ENCODE measurements at regions not wholly inside any gene's neighbourhood (a gene's known extent, or its start where the extent isn't known, plus 50 kb on each side); places are given as distances from the start of the nearest gene placed in this dataset.
"Not testable (repeated sequence)": the region's sequence is repeated elsewhere in the genome, so short reads cannot be mapped to it uniquely, and the experiment has no call there.

DNA sequence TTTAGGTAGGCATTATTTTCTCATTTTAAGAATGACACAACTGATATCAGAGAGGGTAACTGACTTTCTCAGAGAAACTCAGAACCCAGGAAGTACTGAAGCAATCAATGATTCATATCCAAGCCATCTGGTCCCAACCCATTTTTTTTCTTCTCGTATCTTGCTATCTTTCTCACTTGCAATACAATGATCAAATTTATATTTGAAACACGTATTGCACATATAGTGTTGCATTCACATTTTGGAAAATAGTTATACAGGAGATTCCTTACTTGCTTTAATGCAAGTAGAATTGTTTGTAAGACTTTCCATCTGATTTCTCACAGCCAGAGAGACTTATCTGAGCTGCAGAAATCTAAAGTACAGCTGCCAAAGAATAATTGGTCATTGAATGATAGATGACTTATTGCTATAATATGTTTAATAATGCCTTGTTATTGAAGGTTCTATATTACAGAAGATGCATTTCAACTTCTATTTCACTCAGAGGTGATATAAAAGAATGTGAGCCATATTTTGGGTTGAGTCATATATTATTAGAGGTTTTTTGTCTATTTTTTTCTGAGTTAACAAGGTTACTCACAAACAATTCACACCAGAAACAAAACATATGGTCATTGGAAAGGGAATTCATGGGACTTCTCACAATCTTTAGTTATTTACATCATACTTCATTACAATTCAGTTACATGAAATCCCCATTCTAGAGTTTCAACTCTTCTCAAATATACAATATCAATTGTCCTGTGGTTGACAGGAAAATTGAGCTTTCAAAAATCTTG is 337.5 kb upstream of the CITED2 start:
- intact Hi-C loops (cut with micrococcal nuclease) = no loop called here

DNA sequence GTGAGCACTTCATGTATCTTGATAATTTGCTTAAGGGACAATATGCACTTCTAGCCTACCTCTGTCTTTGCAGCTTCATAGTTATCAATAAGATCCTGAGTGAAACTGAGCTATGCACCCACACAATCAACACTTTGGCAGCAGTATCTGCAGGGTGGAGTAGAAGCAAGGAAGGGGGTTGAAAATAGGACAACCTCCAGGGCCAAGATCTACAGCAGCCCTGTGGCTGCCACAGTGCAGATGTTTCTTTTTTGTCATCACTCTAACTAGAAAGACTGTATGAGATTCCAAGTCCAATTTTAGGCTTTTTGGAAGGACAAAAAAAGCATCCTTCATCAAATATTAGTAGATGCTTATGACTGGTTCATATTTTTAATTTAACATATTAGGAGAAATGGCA is 336.1 kb upstream of the CITED2 start:
- intact Hi-C loops (cut with micrococcal nuclease) = no loop called here

- intact Hi-C loops (cut with micrococcal nuclease) = no loop called here
Observed at GRCh38 chr6:139708337-139709199, 334.1 kb upstream of the CITED2 start.

GRCh38 chr6:139706912-139707311 is 332.5 kb upstream of the CITED2 start:
- intact Hi-C loops (cut with micrococcal nuclease) = no loop called here

- intact Hi-C loops (cut with micrococcal nuclease) = no loop called here
Observed at GRCh38 chr6:139705284-139705683, 330.8 kb upstream of the CITED2 start.

DNA sequence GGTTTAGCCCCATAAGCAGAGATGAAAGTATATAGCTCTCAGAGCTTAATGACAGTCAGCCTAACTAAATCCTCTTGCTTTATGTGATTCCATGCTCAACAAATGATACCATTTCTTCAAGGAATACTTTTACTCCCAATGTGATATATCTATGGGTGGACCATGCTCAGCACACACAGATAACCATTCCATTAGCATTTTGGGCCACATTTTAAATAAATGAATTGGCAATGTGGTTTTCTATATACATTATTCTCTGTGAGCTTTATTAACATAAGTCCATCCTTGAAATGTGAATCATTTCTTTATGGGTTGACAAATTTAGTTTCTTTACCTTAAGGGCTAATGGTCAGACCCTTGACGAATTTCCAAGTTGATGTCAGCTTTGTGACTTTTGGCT is 329.3 kb upstream of the CITED2 start:
- intact Hi-C loops (cut with micrococcal nuclease) = no loop called here

GRCh38 chr6:139702706-139703105 is 328.3 kb upstream of the CITED2 start:
- intact Hi-C loops (cut with micrococcal nuclease) = no loop called here

- intact Hi-C loops (cut with micrococcal nuclease) = no loop called here
Observed at GRCh38 chr6:139701695-139702094, 327.2 kb upstream of the CITED2 start.

- intact Hi-C loops (cut with micrococcal nuclease) = no loop called here
Observed at GRCh38 chr6:139701003-139701402, 326.6 kb upstream of the CITED2 start.

DNA sequence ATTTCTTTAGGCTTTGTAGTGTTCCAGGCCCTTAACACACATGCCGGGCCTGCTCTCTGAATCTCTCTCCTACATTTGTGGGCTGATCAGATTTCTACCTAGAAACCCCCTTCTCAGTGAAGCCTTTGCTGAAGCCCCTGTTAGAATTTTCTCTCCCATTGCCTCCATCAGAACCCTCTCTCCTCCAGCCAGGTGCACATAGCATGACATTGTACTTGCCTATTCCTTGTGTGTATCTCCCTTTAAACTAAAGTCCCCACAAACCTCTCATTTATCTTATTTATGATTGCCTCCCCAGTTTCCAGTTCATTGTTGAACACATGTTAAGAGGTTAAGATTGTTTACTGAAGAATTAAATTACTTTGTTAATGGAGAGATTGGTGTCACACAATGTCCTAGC is 325.5 kb upstream of the CITED2 start:
- intact Hi-C loops (cut with micrococcal nuclease) = no loop called here

DNA sequence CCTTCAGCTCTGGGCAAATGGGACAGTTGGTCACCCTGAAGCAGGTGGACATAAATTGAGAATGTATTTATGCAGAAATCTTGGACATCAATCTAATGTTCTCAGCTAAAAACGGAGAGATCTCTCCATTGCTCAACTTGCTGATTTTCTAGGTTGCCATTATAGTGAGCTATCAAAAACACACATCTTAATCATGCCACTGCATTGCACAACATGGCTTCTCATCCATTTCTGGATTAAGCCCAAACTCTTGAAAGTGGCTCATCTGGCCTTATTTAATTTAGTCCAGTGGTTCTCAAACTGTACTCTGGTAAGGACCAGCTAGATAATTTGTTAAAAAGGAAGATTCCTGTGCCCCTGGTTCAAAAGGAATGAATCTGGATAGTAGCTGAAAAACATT is 324.9 kb upstream of the CITED2 start:
- intact Hi-C loops (cut with micrococcal nuclease) = no loop called here

DNA sequence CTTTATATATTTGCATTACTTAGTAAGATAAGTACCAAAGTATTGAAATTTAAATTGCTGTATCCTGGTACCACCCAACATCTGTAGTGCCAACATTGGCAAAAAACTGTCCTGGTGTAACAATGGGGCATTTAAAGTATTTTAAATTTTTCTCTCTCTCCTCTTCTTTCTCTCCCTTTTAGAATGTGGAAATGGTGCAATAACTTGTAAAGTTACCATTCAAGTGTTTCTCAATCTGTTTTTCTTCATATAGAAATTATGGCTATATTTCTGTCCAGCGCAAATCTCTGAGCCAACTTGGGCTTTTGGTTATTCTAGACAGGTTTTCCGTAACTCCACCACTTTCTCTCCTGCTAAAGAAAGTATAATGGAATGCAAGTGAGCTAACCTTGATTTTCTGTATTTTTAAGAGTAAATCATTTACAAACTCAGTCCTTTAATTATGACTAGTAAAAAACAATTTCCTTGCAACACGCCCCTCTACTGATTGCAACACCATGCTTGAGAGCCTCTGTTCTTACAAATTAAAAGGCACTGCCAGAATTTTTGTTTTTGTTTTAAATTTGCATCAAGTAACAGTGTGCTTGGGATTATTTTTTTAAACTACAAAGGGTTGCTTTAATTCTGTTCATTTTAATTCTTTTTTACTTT is 324.2 kb upstream of the CITED2 start:
- intact Hi-C loops (cut with micrococcal nuclease) = no loop called here

GRCh38 chr6:139697856-139698255 is 323.4 kb upstream of the CITED2 start:
- intact Hi-C loops (cut with micrococcal nuclease) = not testable (repeated sequence)

DNA sequence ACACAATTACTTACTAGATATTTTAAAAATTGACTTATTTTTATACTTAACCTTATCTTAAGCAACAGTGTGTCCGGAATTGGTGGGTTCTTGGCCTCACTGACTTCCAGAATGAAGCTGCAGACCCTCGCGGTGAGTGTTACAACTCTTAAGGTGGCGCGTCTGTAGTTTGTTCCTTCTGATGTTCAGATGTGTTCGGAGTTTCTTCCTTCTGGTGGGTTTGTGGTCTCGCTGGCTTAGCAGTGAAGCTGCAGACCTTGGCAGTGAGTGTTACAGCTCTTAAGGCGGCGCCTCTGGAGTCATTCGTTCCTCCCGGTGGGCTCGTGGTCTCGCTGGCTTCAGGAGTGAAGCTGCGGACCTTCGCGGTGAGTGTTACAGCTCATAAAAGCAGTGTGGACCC is 322.5 kb upstream of the CITED2 start:
- intact Hi-C loops (cut with micrococcal nuclease) = not testable (repeated sequence)

GRCh38 chr6:139695361-139695760 is 320.9 kb upstream of the CITED2 start:
- intact Hi-C loops (cut with micrococcal nuclease) = no loop called here

DNA sequence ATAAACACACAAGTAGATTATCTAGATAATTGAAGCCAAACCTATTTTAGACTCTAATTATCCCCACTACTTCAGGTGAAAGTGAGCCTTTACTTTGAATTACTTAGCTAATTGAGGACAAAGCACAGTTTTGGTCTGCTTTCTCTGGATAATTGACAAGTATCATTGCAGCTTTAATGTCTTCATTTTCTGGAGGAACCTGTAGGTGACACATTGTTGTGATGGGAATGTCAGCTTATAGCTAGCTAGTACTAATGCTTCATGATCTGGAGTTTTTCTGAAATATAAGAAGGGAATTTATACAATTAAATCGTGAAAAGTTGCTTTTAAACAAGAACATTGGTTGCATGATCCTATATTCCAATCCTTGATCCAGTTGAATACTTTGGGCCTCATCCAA is 319.3 kb upstream of the CITED2 start:
- intact Hi-C loops (cut with micrococcal nuclease) = no loop called here

DNA sequence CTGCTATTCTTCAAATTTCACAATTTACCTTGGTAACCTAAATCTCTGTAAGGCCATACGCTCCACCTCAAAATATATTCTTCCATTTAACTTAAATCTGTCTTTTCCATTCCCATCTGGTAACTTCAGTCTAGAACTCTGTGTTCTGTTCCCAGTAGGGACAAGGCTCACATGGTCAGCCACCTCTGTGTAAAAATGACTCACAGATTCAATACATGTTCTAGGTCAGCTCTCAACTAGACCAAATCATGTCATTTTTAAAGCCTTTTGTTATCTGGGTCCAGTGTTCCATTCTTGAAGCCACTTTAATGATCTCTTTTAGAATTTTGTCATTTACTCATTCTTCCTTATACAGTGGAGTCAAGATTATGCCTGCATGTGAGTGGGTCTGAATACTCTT is 315.6 kb upstream of the CITED2 start:
- intact Hi-C loops (cut with micrococcal nuclease) = no loop called here

GRCh38 chr6:139687055-139687454 is 312.6 kb upstream of the CITED2 start:
- intact Hi-C loops (cut with micrococcal nuclease) = no loop called here

DNA sequence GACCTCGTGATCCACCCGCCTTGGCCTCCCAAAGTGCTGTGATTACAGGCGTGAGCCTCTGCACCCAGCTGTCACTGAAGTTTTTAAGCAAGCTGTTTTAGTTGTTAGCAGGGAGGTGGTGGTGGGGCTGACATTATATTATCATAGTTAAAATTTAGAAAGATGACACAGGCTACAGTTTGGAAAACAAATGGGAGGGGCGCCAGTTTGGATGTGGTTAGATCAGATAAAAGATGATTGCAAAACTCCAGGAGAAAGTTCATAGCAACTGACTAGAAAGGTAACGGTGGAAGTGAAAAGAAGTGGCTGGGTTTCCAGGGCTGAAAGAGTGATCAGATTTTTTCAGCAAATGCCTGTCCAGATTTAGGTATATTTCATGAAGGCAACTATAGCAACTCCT is 311.9 kb upstream of the CITED2 start:
- intact Hi-C loops (cut with micrococcal nuclease) = no loop called here

- intact Hi-C loops (cut with micrococcal nuclease) = no loop called here
Observed at GRCh38 chr6:139685009-139685408, 310.6 kb upstream of the CITED2 start.

DNA sequence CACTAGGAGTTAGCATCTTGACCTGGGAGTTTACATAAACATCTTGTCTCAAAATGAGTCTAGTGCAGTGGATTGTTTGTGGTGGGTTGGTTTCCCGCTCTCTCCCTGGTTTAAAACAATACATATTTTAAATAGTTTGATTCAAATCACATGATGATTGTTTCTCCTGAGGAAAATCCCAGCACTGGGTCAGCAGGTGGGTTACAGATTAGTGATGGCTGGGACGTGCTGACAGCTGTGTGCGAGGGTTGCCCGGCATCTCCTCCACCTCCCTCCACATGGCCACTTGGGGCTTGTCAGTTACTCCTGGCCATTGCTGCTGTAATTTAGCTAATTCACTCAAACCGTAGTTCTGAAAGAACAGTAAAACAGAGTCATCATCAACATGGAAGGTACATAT is 306.4 kb upstream of the CITED2 start:
- intact Hi-C loops (cut with micrococcal nuclease) = no loop called here

- intact Hi-C loops (cut with micrococcal nuclease) = no loop called here
Observed at GRCh38 chr6:139679516-139680179, 305.2 kb upstream of the CITED2 start.

All from T-helper 2 cell treated with Interferon-gamma antibody and Interleukin-4, amounts not matched to agents 100 ng/mL and 5 ng/mL, for 36 hours (primary cell).